Stimulated activated CD4-positive, alpha-beta T cell treated with anti-CD3 and anti-CD28 coated beads, Interleukin-4, amount 100 ng/mL, for 24 hours (primary cell): ENCODE measurements at regions not wholly inside any gene's neighbourhood (a gene's known extent, or its start where the extent isn't known, plus 50 kb on each side); places are given as distances from the start of the nearest gene placed in this dataset.
A peak's percentile ranks its signal among the peaks of the same experiment; 100 is the strongest.
"Not testable (repeated sequence)": the region's sequence is repeated elsewhere in the genome, so short reads cannot be mapped to it uniquely, and the experiment has no call there.

ENCODE experiments used
- DNase-seq: peaks from one replicate; pipeline ENCODE4 v3.0.0-alpha.2; 2020

GRCh38 chr14:106346534-106347290 lies 820.3 kb downstream of the TMEM121 start:
- DNase-seq = no peak

GRCh38 chr14:106347291-106347778 lies 821.0 kb downstream of the TMEM121 start:
- DNase-seq = no peak

- DNase-seq = no peak
Measured at GRCh38 chr14:106347890-106348755, 821.7 kb downstream of the TMEM121 start.

- DNase-seq = peak; percentile 64
Measured at GRCh38 chr14:106348873-106349540, 822.6 kb downstream of the TMEM121 start.

GRCh38 chr14:106349678-106350457 lies 823.5 kb downstream of the TMEM121 start:
- DNase-seq = not testable (repeated sequence)

- DNase-seq = not testable (repeated sequence)
Measured at GRCh38 chr14:106355007-106355791, 828.8 kb downstream of the TMEM121 start.

GRCh38 chr14:106355881-106356642 lies 829.7 kb downstream of the TMEM121 start:
- DNase-seq = not testable (repeated sequence)

GRCh38 chr14:106356643-106356930 lies 830.2 kb downstream of the TMEM121 start:
- not testable (repeated sequence) for DNase-seq

GRCh38 chr14:106359157-106359887 lies 832.9 kb downstream of the TMEM121 start:
- not testable (repeated sequence) for DNase-seq

GRCh38 chr14:106365371-106365770 lies 839.0 kb downstream of the TMEM121 start:
- not testable (repeated sequence) for DNase-seq

- DNase-seq = not testable (repeated sequence)
Measured at GRCh38 chr14:106365894-106366293, 839.5 kb downstream of the TMEM121 start.

- not testable (repeated sequence) for DNase-seq
Measured at GRCh38 chr14:106366971-106367370, 840.6 kb downstream of the TMEM121 start.

- not testable (repeated sequence) for DNase-seq
Measured at GRCh38 chr14:106369456-106369855, 843.1 kb downstream of the TMEM121 start.

- peak; percentile 80 for DNase-seq
Measured at GRCh38 chr14:106372870-106373652, 846.7 kb downstream of the TMEM121 start.

GRCh38 chr14:106373653-106374110 lies 847.3 kb downstream of the TMEM121 start:
- not testable (repeated sequence) for DNase-seq

- no peak for DNase-seq
Measured at GRCh38 chr14:106377432-106377831, 851.0 kb downstream of the TMEM121 start.

GRCh38 chr14:106378191-106378590 lies 851.8 kb downstream of the TMEM121 start:
- peak; percentile 14 for DNase-seq

- DNase-seq = no peak
Measured at GRCh38 chr14:106380740-106381139, 854.4 kb downstream of the TMEM121 start.

GRCh38 chr14:106389186-106389585 lies 862.8 kb downstream of the TMEM121 start:
- DNase-seq = not testable (repeated sequence)
